ENCODE measurements at regions not wholly inside any gene's neighbourhood (a gene's known extent, or its start where the extent isn't known, plus 50 kb on each side); places are given as distances from the start of the nearest gene placed in this dataset.
A peak's percentile ranks its signal among the peaks of the same experiment; 100 is the strongest.
"Not testable (repeated sequence)": the region's sequence is repeated elsewhere in the genome, so short reads cannot be mapped to it uniquely, and the experiment has no call there.

- DNase-seq: no peak
- H3K36me3 ChIP-seq (replicated peaks; ENCODE audit: control insufficient read depth, insufficient read depth, low read length): no peaks in the 10 kb centered on the region
- peaks cover 94% of the 10 kb centered on the region for H3K27me3 ChIP-seq (ENCODE audit: control insufficient read depth, insufficient read depth, low read length)
- no peak overlapping the region for H3K4me3 ChIP-seq (ENCODE audit: insufficient read depth, low read depth, low read length)
Measured at GRCh38 chr22:22068025-22068424, 85.4 kb upstream of the TOP3B start.

GRCh38 chr22:22067192-22067591 lies 84.6 kb upstream of the TOP3B start:
- Histone ChIP-seq H3K27me3 (ENCODE audit: control insufficient read depth, insufficient read depth, low read length) (peaks cover 93% of the 10 kb centered on the region), H3K4me3 (ENCODE audit: insufficient read depth, low read depth, low read length) (no peak overlapping the region), H3K36me3 (replicated peaks; ENCODE audit: control insufficient read depth, insufficient read depth, low read length) (no peaks in the 10 kb centered on the region)
- no peak for DNase-seq

GRCh38 chr22:22064580-22064979 lies 82.0 kb upstream of the TOP3B start:
- DNase-seq: no peak
- H3K27me3 ChIP-seq (ENCODE audit: control insufficient read depth, insufficient read depth, low read length): peaks cover 88% of the 10 kb centered on the region
- no peaks in the 10 kb centered on the region for H3K36me3 ChIP-seq (replicated peaks; ENCODE audit: control insufficient read depth, insufficient read depth, low read length)
- no peak overlapping the region for H3K4me3 ChIP-seq (ENCODE audit: insufficient read depth, low read depth, low read length)

- no peak for DNase-seq
- H3K27me3 ChIP-seq (ENCODE audit: control insufficient read depth, insufficient read depth, low read length): peaks cover 88% of the 10 kb centered on the region
Measured at GRCh38 chr22:22062306-22062793, 79.8 kb upstream of the TOP3B start.

GRCh38 chr22:22061085-22062077 lies 78.8 kb upstream of the TOP3B start:
- Histone ChIP-seq H3K27me3 (ENCODE audit: control insufficient read depth, insufficient read depth, low read length) (peaks cover 87% of the 10 kb centered on the region), H3K36me3 (replicated peaks; ENCODE audit: control insufficient read depth, insufficient read depth, low read length) (no peaks in the 10 kb centered on the region), H3K4me3 (ENCODE audit: insufficient read depth, low read depth, low read length) (no peak overlapping the region)
- no peak for DNase-seq

More at GRCh38 chr22:22062306-22062793, 79.8 kb upstream of the TOP3B start:
- Histone ChIP-seq H3K36me3 (replicated peaks; ENCODE audit: control insufficient read depth, insufficient read depth, low read length) (no peaks in the 10 kb centered on the region), H3K4me3 (ENCODE audit: insufficient read depth, low read depth, low read length) (no peak overlapping the region)

GRCh38 chr22:22060200-22061084 lies 77.9 kb upstream of the TOP3B start:
- peak; percentile 90 for DNase-seq
- Histone ChIP-seq H3K27me3 (ENCODE audit: control insufficient read depth, insufficient read depth, low read length) (peaks cover 84% of the 10 kb centered on the region), H3K36me3 (replicated peaks; ENCODE audit: control insufficient read depth, insufficient read depth, low read length) (no peaks in the 10 kb centered on the region), H3K4me3 (ENCODE audit: insufficient read depth, low read depth, low read length) (no peak overlapping the region)

- Histone ChIP-seq H3K27me3 (ENCODE audit: control insufficient read depth, insufficient read depth, low read length) (peaks cover 75% of the 10 kb centered on the region), H3K36me3 (replicated peaks; ENCODE audit: control insufficient read depth, insufficient read depth, low read length) (no peaks in the 10 kb centered on the region), H3K4me3 (ENCODE audit: insufficient read depth, low read depth, low read length) (no peak overlapping the region)
- DNase-seq: no peak
Measured at GRCh38 chr22:22059291-22060002, 76.9 kb upstream of the TOP3B start.

GRCh38 chr22:22058633-22059290 lies 76.2 kb upstream of the TOP3B start:
- Histone ChIP-seq H3K4me3 (ENCODE audit: insufficient read depth, low read depth, low read length) (no peak overlapping the region), H3K36me3 (replicated peaks; ENCODE audit: control insufficient read depth, insufficient read depth, low read length) (no peaks in the 10 kb centered on the region), H3K27me3 (ENCODE audit: control insufficient read depth, insufficient read depth, low read length) (peaks cover 71% of the 10 kb centered on the region)
- DNase-seq: no peak

- no peaks in the 10 kb centered on the region for H3K36me3 ChIP-seq (replicated peaks; ENCODE audit: control insufficient read depth, insufficient read depth, low read length)
- no peak overlapping the region for H3K4me3 ChIP-seq (ENCODE audit: insufficient read depth, low read depth, low read length)
- H3K27me3 ChIP-seq (ENCODE audit: control insufficient read depth, insufficient read depth, low read length): peaks cover 69% of the 10 kb centered on the region
- no peak for DNase-seq
Measured at GRCh38 chr22:22057617-22058378, 75.2 kb upstream of the TOP3B start.

- H3K27me3 ChIP-seq (ENCODE audit: control insufficient read depth, insufficient read depth, low read length): peaks cover 66% of the 10 kb centered on the region
- not testable (repeated sequence) for DNase-seq; H3K36me3 ChIP-seq (replicated peaks; ENCODE audit: control insufficient read depth, insufficient read depth, low read length); H3K4me3 ChIP-seq (ENCODE audit: insufficient read depth, low read depth, low read length)
Measured at GRCh38 chr22:22056809-22057594, 74.4 kb upstream of the TOP3B start.

- not testable (repeated sequence) for DNase-seq; H3K36me3 ChIP-seq (replicated peaks; ENCODE audit: control insufficient read depth, insufficient read depth, low read length); H3K4me3 ChIP-seq (ENCODE audit: insufficient read depth, low read depth, low read length)
- peaks cover 55% of the 10 kb centered on the region for H3K27me3 ChIP-seq (ENCODE audit: control insufficient read depth, insufficient read depth, low read length)
Measured at GRCh38 chr22:22052548-22053139, 70.1 kb upstream of the TOP3B start.

GRCh38 chr22:22051032-22051431 lies 68.4 kb upstream of the TOP3B start:
- H3K36me3 ChIP-seq (replicated peaks; ENCODE audit: control insufficient read depth, insufficient read depth, low read length); DNase-seq; H3K4me3 ChIP-seq (ENCODE audit: insufficient read depth, low read depth, low read length): not testable (repeated sequence)
- peaks cover 57% of the 10 kb centered on the region for H3K27me3 ChIP-seq (ENCODE audit: control insufficient read depth, insufficient read depth, low read length)
